Ovary (tissue), 7 donors: ENCODE measurements at regions not wholly inside any gene's neighbourhood (a gene's known extent, or its start where the extent isn't known, plus 50 kb on each side); places are given as distances from the start of the nearest gene placed in this dataset.

Experiments
- DNase-seq, 5 donors: peaks; one replicate each; pipeline ENCODE4 v3.0.0-alpha.2; 2019 to 2020
- H3K27ac ChIP-seq, 2 donors: fragments of 200-600 bp; one replicate each; pipeline versions ENCODE4 v1.5.1 to v1.8.0; 2019 to 2022
- H3K27me3 ChIP-seq: fragments of 200-600 bp; one replicate; pipeline ENCODE4 v1.8.0; 2022
- H3K36me3 ChIP-seq: fragments of 200-600 bp; sonication (generic); one replicate; pipeline ENCODE4 v1.5.1; 2019
- H3K4me1 ChIP-seq: one replicate; pipeline ENCODE4 v1.8.1; 2013; ENCODE audit warnings: mild to moderate bottlenecking, moderate library complexity; ENCODE audit not compliant: insufficient read depth
- H3K4me3 ChIP-seq: fragments of 200-600 bp; sonication (generic); one replicate; pipeline ENCODE4 v1.5.1; 2017
- H3K9me3 ChIP-seq, 2 donors: fragments of 200-600 bp in 1 of 2; sonication (generic) in 1 of 2; one replicate each; pipeline versions ENCODE4 v1.5.1 to v1.8.1; 2013 to 2019; ENCODE audit warnings: mild to moderate bottlenecking in 1 of 2, moderate library complexity in 1 of 2
- EP300 ChIP-seq: sonication (generic); formaldehyde crosslinking; IDR thresholded peaks from one replicate; pipeline ENCODE4 v1.6.1; 2017; ENCODE audit warnings: antibody characterized with exemption
- POLR2A ChIP-seq: fragments of 450-650 bp; IDR thresholded peaks from one replicate; pipeline ENCODE4 v1.6.1; 2017; ENCODE audit warnings: antibody characterized with exemption, mild to moderate bottlenecking, moderate library complexity
- WGBS, 3 donors: extraction: QIAGEN DNeasy Blood & Tissue Kit in 1 of 3; methylation state at CpG; one replicate each; pipeline versions ENCODE4 v1.1.5 to v1.1.7; 2013 to 2017; 5-methylcytosine and 5-hydroxymethylcytosine counted together
- intact Hi-C, 4 donors: fragments of 100-400 bp; cut with DNase I; formaldehyde crosslinking; loops; one replicate each; pipeline versions ENCODE4 v1.11.0 to v1.15.1; 2022 to 2023
- TF ChIP-seq, protein P1 (sequence below), 3 donors: fragments of 450-650 bp in 2 of 3; fragments of 200-600 bp in 1 of 3; IDR thresholded peaks; one replicate each; pipeline versions ENCODE4 v1.5.1 to v1.8.0; 2016 to 2022; ENCODE audit warnings: antibody characterized with exemption in 3 of 3, mild to moderate bottlenecking in 1 of 3
- donor health status: DM: no; HTN: no; CAD: no; lungs with moderate emphysema.
- donor health status: DM: no; HTN: no; CAD: no.
- donor health status: Bipolar disorder and iron deficiency.
- donor health status: DM: no; HTN: no; CAD: no.
- donor health status: DM: yes; HTN: yes; CAD: no.

- Histone ChIP-seq H3K27me3 (no peaks in the 10 kb centered on the region), H3K9me3 (no peaks in the 10 kb centered on the region), H3K4me1 (peaks cover 2% of the 10 kb centered on the region), H3K27ac (no peak overlapping the region), H3K36me3 (no peaks in the 10 kb centered on the region), H3K4me3 (no peak overlapping the region)
- DNase-seq: no peak
- intact Hi-C loops: no loop called here
- WGBS, 3 donors: 5 to 10% (median 5%) methylated on average over 5 of the region's 5 CpGs
- TF ChIP-seq, protein P1, sequence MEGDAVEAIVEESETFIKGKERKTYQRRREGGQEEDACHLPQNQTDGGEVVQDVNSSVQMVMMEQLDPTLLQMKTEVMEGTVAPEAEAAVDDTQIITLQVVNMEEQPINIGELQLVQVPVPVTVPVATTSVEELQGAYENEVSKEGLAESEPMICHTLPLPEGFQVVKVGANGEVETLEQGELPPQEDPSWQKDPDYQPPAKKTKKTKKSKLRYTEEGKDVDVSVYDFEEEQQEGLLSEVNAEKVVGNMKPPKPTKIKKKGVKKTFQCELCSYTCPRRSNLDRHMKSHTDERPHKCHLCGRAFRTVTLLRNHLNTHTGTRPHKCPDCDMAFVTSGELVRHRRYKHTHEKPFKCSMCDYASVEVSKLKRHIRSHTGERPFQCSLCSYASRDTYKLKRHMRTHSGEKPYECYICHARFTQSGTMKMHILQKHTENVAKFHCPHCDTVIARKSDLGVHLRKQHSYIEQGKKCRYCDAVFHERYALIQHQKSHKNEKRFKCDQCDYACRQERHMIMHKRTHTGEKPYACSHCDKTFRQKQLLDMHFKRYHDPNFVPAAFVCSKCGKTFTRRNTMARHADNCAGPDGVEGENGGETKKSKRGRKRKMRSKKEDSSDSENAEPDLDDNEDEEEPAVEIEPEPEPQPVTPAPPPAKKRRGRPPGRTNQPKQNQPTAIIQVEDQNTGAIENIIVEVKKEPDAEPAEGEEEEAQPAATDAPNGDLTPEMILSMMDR (IDR thresholded peaks at IDR 0.05): no peak
- no peak for TF ChIP-seq POLR2A
Observed at GRCh38 chr6:141359953-141360352, 772.8 kb upstream of the GJE1 start.

- 91 to 94% (median 92%) methylated on average over 4 of the region's 4 CpGs for WGBS, 3 donors
Observed at GRCh38 chr6:141354191-141354955, 778.4 kb upstream of the GJE1 start.

DNA sequence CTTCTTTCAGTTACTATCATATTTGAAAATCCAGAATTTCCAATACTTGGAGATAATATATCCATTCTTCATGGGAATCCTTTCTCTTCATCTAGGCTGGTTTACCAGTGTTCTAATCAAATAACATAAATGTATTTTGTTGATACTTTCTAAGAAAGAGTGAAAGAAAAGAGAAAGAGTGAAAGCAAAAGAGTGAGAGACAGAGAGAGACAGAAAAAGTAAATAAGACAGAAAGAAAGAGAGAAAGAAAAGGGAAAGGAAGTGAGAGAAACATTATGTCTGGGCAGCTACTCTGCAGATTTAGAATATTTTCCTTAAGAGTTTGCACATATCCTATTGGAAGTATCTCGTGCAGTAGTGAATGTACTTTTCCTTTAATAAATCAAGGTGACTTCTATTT is 781.0 kb upstream of the GJE1 start:
- 69 to 79% (median 70%) methylated on average over 1 of the region's 1 CpG for WGBS, 3 donors
- no peaks in the 10 kb centered on the region for H3K27me3 ChIP-seq
- no peaks in the 10 kb centered on the region for H3K4me1 ChIP-seq
- TF ChIP-seq EP300: no peak
- TF ChIP-seq POLR2A: no peak
- TF ChIP-seq, protein P1 (IDR thresholded peaks at IDR 0.05): no peak
- H3K9me3 ChIP-seq: no peaks in the 10 kb centered on the region
- no peaks in the 10 kb centered on the region for H3K36me3 ChIP-seq
- intact Hi-C loops: no loop called here
- H3K27ac ChIP-seq: no peak overlapping the region
- DNase-seq: no peak
- H3K4me3 ChIP-seq: no peak overlapping the region

More at GRCh38 chr6:141354191-141354955, 778.4 kb upstream of the GJE1 start:
- Histone ChIP-seq H3K4me3 (no peak overlapping the region), H3K4me1 (no peaks in the 10 kb centered on the region), H3K36me3 (no peaks in the 10 kb centered on the region), H3K27me3 (no peaks in the 10 kb centered on the region), H3K9me3 (no peaks in the 10 kb centered on the region), H3K27ac (no peak overlapping the region)
- intact Hi-C loops: no loop called here
- no peak for DNase-seq
- TF ChIP-seq, protein P1 (IDR thresholded peaks at IDR 0.05): no peak
- TF ChIP-seq POLR2A (no peak), EP300 (no peak)

- Histone ChIP-seq H3K4me1 (no peaks in the 10 kb centered on the region), H3K4me3 (no peak overlapping the region), H3K27me3 (no peaks in the 10 kb centered on the region), H3K9me3 (no peaks in the 10 kb centered on the region), H3K36me3 (no peaks in the 10 kb centered on the region), H3K27ac (no peak overlapping the region)
- DNase-seq: no peak
- TF ChIP-seq EP300: no peak
- no peak for TF ChIP-seq POLR2A
- TF ChIP-seq, protein P1 (IDR thresholded peaks at IDR 0.05): no peak
- WGBS, 3 donors: 96 to 98% (median 98%) methylated on average over 1 of the region's 1 CpG
- intact Hi-C loops: no loop called here
Observed at GRCh38 chr6:141349710-141350109, 783.0 kb upstream of the GJE1 start.
